Left ventricle myocardium inferior (tissue), 1 donor: ENCODE measurements at regions not wholly inside any gene's neighbourhood (a gene's known extent, or its start where the extent isn't known, plus 50 kb on each side); places are given as distances from the start of the nearest gene placed in this dataset.

Experiments used
- DNase-seq: peaks from one replicate; pipeline ENCODE4 v3.0.0-alpha.2; 2020
- H3K27ac ChIP-seq: fragments of 200-600 bp; replicated peaks from 2 replicates; pipeline ENCODE4 v1.8.0; 2021
- H3K27me3 ChIP-seq: fragments of 200-600 bp; 2 replicates; pipeline ENCODE4 v1.8.0; 2021; ENCODE audit warnings: low read depth
- H3K36me3 ChIP-seq: fragments of 200-600 bp; 2 replicates; pipeline ENCODE4 v1.8.0; 2021
- H3K4me1 ChIP-seq: fragments of 200-600 bp; 2 replicates; pipeline ENCODE4 v1.8.0; 2021
- H3K4me3 ChIP-seq: fragments of 200-600 bp; 2 replicates; pipeline ENCODE4 v1.8.0; 2021; ENCODE audit warnings: mild to moderate bottlenecking, moderate library complexity
- H3K9me3 ChIP-seq: fragments of 200-600 bp; replicated peaks from 2 replicates; pipeline ENCODE4 v1.8.0; 2021
- intact Hi-C: fragments of 100-400 bp; cut with micrococcal nuclease; formaldehyde crosslinking; loops from one replicate; pipeline ENCODE4 v1.11.0; 2022
- TF ChIP-seq, protein P1 (sequence below): fragments of 200-600 bp; IDR thresholded peaks from 2 replicates; pipeline ENCODE4 v1.8.0; 2021; ENCODE audit warnings: antibody characterized with exemption, mild to moderate bottlenecking, borderline replicate concordance
- donor health status: DM: no; HTN: yes; CAD: no; lungs with severe emphysema.

DNA sequence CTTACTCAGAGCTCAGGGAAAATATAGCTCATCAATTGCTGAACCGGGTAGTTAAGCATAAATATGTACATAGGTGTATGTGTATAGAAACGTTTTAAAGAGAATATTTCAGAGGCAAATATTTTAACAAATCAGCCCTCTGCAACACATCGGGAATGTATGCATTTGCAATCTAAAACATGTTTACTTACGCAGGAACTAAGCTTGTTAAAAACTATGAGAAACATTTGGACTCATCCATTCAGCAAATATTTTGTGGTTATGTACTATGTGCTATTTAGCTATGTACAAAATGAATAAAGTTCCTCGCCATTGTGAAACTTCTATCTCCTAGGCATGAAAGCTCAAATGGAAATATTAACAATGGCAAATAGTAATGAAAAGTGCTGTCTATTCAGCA, 469.9 kb downstream of the ARHGEF28 start:
- Histone ChIP-seq H3K4me1 (peaks cover 19% of the 10 kb centered on the region), H3K36me3 (no peaks in the 10 kb centered on the region), H3K27ac (no peak overlapping the region), H3K4me3 (no peak overlapping the region), H3K27me3 (no peaks in the 10 kb centered on the region), H3K9me3 (peaks cover 11% of the 10 kb centered on the region)
- TF ChIP-seq, protein P1, sequence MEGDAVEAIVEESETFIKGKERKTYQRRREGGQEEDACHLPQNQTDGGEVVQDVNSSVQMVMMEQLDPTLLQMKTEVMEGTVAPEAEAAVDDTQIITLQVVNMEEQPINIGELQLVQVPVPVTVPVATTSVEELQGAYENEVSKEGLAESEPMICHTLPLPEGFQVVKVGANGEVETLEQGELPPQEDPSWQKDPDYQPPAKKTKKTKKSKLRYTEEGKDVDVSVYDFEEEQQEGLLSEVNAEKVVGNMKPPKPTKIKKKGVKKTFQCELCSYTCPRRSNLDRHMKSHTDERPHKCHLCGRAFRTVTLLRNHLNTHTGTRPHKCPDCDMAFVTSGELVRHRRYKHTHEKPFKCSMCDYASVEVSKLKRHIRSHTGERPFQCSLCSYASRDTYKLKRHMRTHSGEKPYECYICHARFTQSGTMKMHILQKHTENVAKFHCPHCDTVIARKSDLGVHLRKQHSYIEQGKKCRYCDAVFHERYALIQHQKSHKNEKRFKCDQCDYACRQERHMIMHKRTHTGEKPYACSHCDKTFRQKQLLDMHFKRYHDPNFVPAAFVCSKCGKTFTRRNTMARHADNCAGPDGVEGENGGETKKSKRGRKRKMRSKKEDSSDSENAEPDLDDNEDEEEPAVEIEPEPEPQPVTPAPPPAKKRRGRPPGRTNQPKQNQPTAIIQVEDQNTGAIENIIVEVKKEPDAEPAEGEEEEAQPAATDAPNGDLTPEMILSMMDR: no peak
- intact Hi-C loops: no loop called here
- DNase-seq: no peak

DNA sequence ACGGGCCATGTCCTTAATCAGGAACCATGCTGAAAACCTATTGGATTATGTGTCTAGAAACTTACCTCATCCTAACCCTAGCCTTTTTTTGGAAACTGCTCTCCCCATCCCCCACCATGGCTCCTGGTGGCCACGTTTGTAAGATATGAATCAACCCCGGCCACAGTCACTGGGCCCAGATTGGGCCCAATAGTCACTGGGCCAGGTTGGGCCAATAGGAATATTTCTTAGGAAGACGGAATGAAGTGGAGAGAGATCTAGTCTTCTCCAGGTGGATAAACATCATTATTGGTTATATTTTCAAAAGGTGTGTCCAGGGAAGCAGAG, 468.7 kb downstream of the ARHGEF28 start:
- H3K36me3 ChIP-seq: no peaks in the 10 kb centered on the region

DNA sequence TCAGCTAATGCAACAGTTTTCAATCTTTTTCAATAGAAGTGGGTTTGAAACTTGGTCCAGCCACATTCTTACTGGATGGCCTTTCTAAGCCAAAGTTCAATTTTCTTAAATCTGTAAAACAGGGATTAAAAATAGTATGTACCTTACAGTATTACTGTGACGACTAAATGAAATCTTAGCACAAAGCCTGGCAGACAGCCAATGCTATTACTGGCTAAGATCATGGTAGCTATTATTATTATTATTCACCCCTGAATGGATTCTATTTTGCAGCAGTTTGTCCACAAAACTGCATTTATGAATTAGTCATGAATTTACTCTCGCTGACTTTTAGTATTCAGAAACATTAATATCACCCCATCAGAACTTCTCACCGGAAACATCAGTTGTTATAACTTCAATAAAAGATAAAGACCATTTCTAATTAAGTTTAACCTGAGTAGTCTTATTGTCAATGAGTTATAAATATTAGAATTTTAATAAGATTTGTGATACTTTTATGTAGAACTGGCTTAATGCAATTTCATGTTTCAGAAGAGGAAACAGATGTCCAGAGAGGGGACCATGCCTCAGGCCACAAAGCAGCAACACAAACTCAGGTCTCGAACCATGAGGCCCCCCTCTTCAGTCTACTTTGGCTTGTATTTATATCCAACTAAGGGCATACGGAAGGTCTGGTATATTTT, 468.2 kb downstream of the ARHGEF28 start:
- no peaks in the 10 kb centered on the region for H3K36me3 ChIP-seq
- DNase-seq: no peak
- H3K27ac ChIP-seq: no peak overlapping the region
- H3K4me1 ChIP-seq: peaks cover 19% of the 10 kb centered on the region
- TF ChIP-seq, protein P1: no peak
- H3K4me3 ChIP-seq: no peak overlapping the region
- intact Hi-C loops: no loop called here
- no peaks in the 10 kb centered on the region for H3K27me3 ChIP-seq
- peaks cover 3% of the 10 kb centered on the region for H3K9me3 ChIP-seq

More for the DNA sequence above, 468.7 kb downstream of the ARHGEF28 start:
- no peak for DNase-seq
- H3K9me3 ChIP-seq: peaks cover 8% of the 10 kb centered on the region
- H3K27ac ChIP-seq: no peak overlapping the region
- peaks cover 19% of the 10 kb centered on the region for H3K4me1 ChIP-seq
- intact Hi-C loops: no loop called here
- H3K4me3 ChIP-seq: no peak overlapping the region
- H3K27me3 ChIP-seq: no peaks in the 10 kb centered on the region
- TF ChIP-seq, protein P1: no peak

DNA sequence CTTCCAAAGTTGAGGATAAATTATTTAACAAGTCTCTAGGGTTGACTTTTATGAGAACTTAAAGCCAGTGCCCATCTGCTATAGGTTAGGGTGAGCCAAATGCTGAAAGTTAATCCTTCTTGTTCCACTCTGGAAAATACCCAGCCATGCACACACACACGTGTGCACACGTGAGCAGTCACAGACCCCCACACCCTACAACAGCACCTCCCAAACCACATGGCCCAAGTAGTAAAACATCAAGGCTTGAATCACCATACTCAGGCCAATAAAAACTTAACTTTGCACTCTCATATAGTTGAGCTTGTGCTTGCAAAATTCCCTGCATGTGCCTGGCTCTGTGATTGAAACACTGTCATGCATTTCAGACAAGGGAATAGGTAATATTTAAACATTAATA, 467.6 kb downstream of the ARHGEF28 start:
- DNase-seq: no peak
- Histone ChIP-seq H3K27ac (no peak overlapping the region), H3K9me3 (no peaks in the 10 kb centered on the region), H3K4me1 (peaks cover 16% of the 10 kb centered on the region), H3K27me3 (no peaks in the 10 kb centered on the region), H3K4me3 (no peak overlapping the region), H3K36me3 (no peaks in the 10 kb centered on the region)
- TF ChIP-seq, protein P1: no peak
- intact Hi-C loops: no loop called here

DNA sequence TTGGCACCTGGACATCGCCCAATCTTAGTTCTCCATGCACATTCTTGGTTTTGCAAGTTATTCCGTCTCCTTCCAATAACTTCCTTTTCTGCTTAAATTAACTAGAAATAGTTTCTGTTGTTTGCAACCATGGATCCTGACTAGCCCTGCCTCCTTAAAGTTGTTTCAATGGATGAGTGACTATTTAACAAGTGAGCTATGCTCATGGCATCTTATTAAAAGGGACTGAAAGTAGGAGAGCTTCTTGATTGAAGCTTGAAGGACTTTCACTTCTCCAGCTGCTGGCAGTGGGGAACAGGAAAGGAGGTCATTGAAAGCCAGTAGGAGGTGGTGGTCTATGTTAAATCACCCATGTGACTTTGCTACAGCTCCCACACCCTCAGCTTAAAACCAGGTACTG, 466.8 kb downstream of the ARHGEF28 start:
- intact Hi-C loops: no loop called here
- H3K27me3 ChIP-seq: no peaks in the 10 kb centered on the region
- no peak for DNase-seq
- no peak overlapping the region for H3K27ac ChIP-seq
- H3K36me3 ChIP-seq: no peaks in the 10 kb centered on the region
- no peak overlapping the region for H3K4me3 ChIP-seq
- TF ChIP-seq, protein P1: no peak
- no peaks in the 10 kb centered on the region for H3K9me3 ChIP-seq
- peaks cover 11% of the 10 kb centered on the region for H3K4me1 ChIP-seq
